ENCODE measurements at regions not wholly inside any gene's neighbourhood (a gene's known extent, or its start where the extent isn't known, plus 50 kb on each side); places are given as distances from the start of the nearest gene placed in this dataset.

DNA sequence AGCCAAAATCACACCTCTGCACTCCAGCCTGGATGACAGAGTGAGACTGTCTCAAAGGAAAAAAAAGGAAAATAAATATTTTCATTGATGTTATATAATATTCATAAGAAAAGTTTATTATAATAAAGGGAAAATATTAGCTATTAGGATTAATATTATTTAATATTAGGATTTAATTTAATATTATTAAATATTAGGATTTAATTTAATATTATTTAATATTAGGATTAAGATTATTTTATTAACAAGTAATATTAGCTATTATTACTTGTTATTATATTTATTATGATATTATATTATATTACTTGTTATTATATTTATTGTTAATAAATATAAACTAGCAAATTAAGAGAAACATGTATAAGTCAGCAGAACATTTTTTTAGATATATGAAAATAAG, 518.1 kb downstream of the FSCB start (continued):
- TF ChIP-seq, protein P1, sequence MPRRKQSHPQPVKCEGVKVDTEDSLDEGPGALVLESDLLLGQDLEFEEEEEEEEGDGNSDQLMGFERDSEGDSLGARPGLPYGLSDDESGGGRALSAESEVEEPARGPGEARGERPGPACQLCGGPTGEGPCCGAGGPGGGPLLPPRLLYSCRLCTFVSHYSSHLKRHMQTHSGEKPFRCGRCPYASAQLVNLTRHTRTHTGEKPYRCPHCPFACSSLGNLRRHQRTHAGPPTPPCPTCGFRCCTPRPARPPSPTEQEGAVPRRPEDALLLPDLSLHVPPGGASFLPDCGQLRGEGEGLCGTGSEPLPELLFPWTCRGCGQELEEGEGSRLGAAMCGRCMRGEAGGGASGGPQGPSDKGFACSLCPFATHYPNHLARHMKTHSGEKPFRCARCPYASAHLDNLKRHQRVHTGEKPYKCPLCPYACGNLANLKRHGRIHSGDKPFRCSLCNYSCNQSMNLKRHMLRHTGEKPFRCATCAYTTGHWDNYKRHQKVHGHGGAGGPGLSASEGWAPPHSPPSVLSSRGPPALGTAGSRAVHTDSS (tag by site-specific recombination; IDR thresholded peaks at IDR 0.05) = no peak

DNA sequence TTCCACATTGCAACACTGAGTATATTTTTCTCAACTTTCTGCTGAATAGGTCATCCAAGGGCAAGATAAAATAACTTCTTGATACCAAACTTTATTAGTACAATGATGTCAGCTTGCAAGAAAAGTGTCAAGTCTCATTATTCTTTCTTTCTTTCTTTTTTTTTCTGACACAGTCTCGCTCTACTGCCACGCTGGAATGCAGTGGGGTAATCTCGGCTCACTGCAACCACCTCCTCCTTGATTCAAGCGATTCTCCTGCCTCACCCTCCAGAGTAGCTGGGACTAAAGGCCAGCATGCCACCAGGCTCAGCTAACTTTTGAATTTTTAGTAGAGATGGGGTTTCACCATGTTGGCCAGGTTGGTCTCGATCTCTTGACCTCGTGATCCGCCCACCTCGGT, 523.4 kb downstream of the FSCB start:
- no peaks in the 10 kb centered on the region for H3K9me3 ChIP-seq (ENCODE audit: control insufficient read depth, insufficient read depth, low read depth, low read length)
- TF ChIP-seq ZXDB (tag by site-specific recombination; IDR thresholded peaks at IDR 0.05) = no peak
- TF ChIP-seq GFI1B (tag by site-specific recombination; IDR thresholded peaks at IDR 0.05) = no peak
- TF ChIP-seq ZNF146 (tag by site-specific recombination; IDR thresholded peaks at IDR 0.05) = no peak
- TF ChIP-seq ZBTB26 (tag by site-specific recombination; optimal IDR thresholded peaks at IDR 0.05) = no peak
- TF ChIP-seq ZNF791 (tag by site-specific recombination; IDR thresholded peaks at IDR 0.05) = no peak
- no peak for TF ChIP-seq ZNF785 (tag by site-specific recombination; IDR thresholded peaks at IDR 0.05)
- no peak for TF ChIP-seq ZFP37 (tag by site-specific recombination; IDR thresholded peaks at IDR 0.05)
- TF ChIP-seq ZNF350 (tag by site-specific recombination; IDR thresholded peaks at IDR 0.05) = no peak
- TF ChIP-seq TCF7L2 (IDR thresholded peaks at IDR 0.05; ENCODE audit: borderline replicate concordance, low read depth, low read length) = no peak
- no peak for TF ChIP-seq KLF9 (tag by site-specific recombination; IDR thresholded peaks at IDR 0.05; ENCODE audit: low read depth)
- TF ChIP-seq ZNF248 (tag by site-specific recombination; IDR thresholded peaks at IDR 0.05) = no peak
- no peak for TF ChIP-seq SP2 (tag by site-specific recombination; IDR thresholded peaks at IDR 0.05)
- no peak for TF ChIP-seq REPIN1 (tag by site-specific recombination; IDR thresholded peaks at IDR 0.05; ENCODE audit: low read depth)
- no peak for TF ChIP-seq ZNF560 (tag by site-specific recombination; IDR thresholded peaks at IDR 0.05; ENCODE audit: borderline replicate concordance)
- no peak for TF ChIP-seq ZNF266 (tag by site-specific recombination; IDR thresholded peaks at IDR 0.05; ENCODE audit: low read depth)
- POLR2A ChIA-PET = no interaction called here
- no peaks in the 10 kb centered on the region for H3K4me1 ChIP-seq (ENCODE audit: control insufficient read depth, insufficient read depth, low read length)
- no peak overlapping the region for H3K4me3 ChIP-seq (ENCODE audit: low read depth, low read length)
- H3K36me3 ChIP-seq (ENCODE audit: control insufficient read depth in 2 of 2, insufficient read depth in 1 of 2, low read length in 2 of 2) = no peaks in the 10 kb centered on the region
- no peak overlapping the region for H3K27ac ChIP-seq (ENCODE audit: extremely low read depth, low read depth, low read length)
- CTCF ChIA-PET = no interaction called here

DNA sequence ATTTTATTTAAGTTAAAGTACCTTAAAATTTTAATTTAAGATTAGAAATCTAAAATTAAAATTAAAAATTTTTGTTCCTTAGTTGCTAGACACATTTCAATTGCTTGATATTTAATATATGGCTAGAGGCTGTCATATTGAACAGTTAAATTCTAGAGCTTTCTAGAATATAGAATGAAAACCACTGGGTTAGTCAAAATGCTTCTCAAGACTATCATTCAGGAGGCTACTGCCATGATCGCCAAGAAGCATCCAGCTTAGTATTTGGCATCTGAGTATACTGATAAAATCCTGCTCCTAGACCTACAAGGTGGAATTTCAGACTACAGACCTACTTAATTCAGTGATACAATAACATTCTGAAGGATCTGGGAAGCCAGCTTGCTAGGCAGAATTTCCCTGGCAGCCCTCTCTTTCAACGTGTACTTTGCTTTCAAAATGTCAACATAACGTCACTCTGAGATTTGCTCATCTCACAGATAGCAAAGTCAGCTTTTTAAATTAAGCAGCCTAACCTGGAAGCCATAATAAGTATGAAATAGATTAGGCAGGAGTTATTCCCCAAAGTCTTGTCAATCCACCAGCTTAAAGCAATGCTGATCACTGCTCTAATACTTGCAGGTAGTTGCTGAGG, 525.8 kb downstream of the FSCB start:
- no peak overlapping the region for H3K4me3 ChIP-seq (ENCODE audit: low read depth, low read length)
- H3K4me1 ChIP-seq (ENCODE audit: control insufficient read depth, insufficient read depth, low read length) = no peaks in the 10 kb centered on the region
- ChIA-PET CTCF (no interaction called here), POLR2A (no interaction called here)
- H3K9me3 ChIP-seq (ENCODE audit: control insufficient read depth, insufficient read depth, low read depth, low read length) = no peaks in the 10 kb centered on the region
- H3K36me3 ChIP-seq (ENCODE audit: control insufficient read depth in 2 of 2, insufficient read depth in 1 of 2, low read length in 2 of 2) = no peaks in the 10 kb centered on the region
- no peak for TF ChIP-seq ZNF175 (tag by site-specific recombination; IDR thresholded peaks at IDR 0.05)
- TF ChIP-seq AEBP2 (tag by site-specific recombination; IDR thresholded peaks at IDR 0.05; ENCODE audit: borderline replicate concordance) = no peak
- TF ChIP-seq ZNF621 (tag by site-specific recombination; IDR thresholded peaks at IDR 0.05) = no peak
- TF ChIP-seq ZNF10 (tag by site-specific recombination; IDR thresholded peaks at IDR 0.05) = no peak
- no peak for TF ChIP-seq ZNF529 (tag by site-specific recombination; IDR thresholded peaks at IDR 0.05; ENCODE audit: insufficient replicate concordance)
- TF ChIP-seq ZNF747 (tag by site-specific recombination; IDR thresholded peaks at IDR 0.05) = no peak
- no peak for TF ChIP-seq ZNF670 (tag by site-specific recombination; IDR thresholded peaks at IDR 0.05; ENCODE audit: low read depth)
- no peak for TF ChIP-seq GFI1B (tag by site-specific recombination; IDR thresholded peaks at IDR 0.05)
- TF ChIP-seq ZNF48 (tag by site-specific recombination; IDR thresholded peaks at IDR 0.05) = no peak
- TF ChIP-seq WT1 (tag by site-specific recombination; IDR thresholded peaks at IDR 0.05) = no peak
- no peak for TF ChIP-seq KLF9 (tag by site-specific recombination; IDR thresholded peaks at IDR 0.05; ENCODE audit: low read depth)
- H3K27ac ChIP-seq (ENCODE audit: extremely low read depth, low read depth, low read length) = no peak overlapping the region

All from HEK293 (cell line).